Adrenal gland (tissue), 9 donors: ENCODE measurements at regions not wholly inside any gene's neighbourhood (a gene's known extent, or its start where the extent isn't known, plus 50 kb on each side); places are given as distances from the start of the nearest gene placed in this dataset.

Experiments used
- DNase-seq, 7 donors: peaks; one replicate each; pipeline ENCODE4 v3.0.0-alpha.2; 2019 to 2020
- H3K27ac ChIP-seq, 5 donors: fragments of 200-600 bp; sonication (generic) in 4 of 5; 1 replicate in 3 of 5; 2 replicates in 2 of 5; pipeline versions ENCODE4 v1.5.1 to v1.8.0; 2016 to 2020; ENCODE audit warnings: mild to moderate bottlenecking in 1 of 5
- H3K27me3 ChIP-seq: fragments of 200-600 bp; 2 replicates; pipeline ENCODE4 v1.8.0; 2021
- H3K36me3 ChIP-seq, 2 donors: fragments of 200-600 bp; replicated peaks in 1 of 2; 1 replicate in 1 of 2; 2 replicates in 1 of 2; pipeline versions ENCODE4 v1.5.1 to v1.8.0; 2018 to 2022
- H3K4me1 ChIP-seq, 2 donors: fragments of 200-600 bp; replicated peaks in 1 of 2; 1 replicate in 1 of 2; 2 replicates in 1 of 2; pipeline versions ENCODE4 v1.5.1 to v1.8.0; 2018 to 2021
- H3K4me3 ChIP-seq, 4 donors: fragments of 200-600 bp; sonication (generic) in 3 of 4; one replicate each; pipeline ENCODE4 v1.5.1; 2016 to 2018
- H3K9me3 ChIP-seq, 3 donors: fragments of 200-600 bp; sonication (generic) in 1 of 3; replicated peaks in 1 of 3; 1 replicate in 2 of 3; 2 replicates in 1 of 3; pipeline versions ENCODE4 v1.5.1 to v1.8.0; 2016 to 2021
- CTCF ChIP-seq, 6 experiments: fragments of 450-650 bp in 4 of 6; fragments of 200-600 bp in 2 of 6; sonication (generic) in 1 of 6; IDR thresholded peaks; 1 replicate in 5 of 6; 2 replicates in 1 of 6; pipeline versions ENCODE4 v1.5.1 to v1.8.0; 2016 to 2021; ENCODE audit warnings: antibody characterized with exemption in 6 of 6, mild to moderate bottlenecking in 2 of 6, moderate library complexity in 1 of 6
- POLR2A ChIP-seq, 2 donors: fragments of 450-650 bp; IDR thresholded peaks; one replicate each; pipeline ENCODE4 v1.6.1; 2017; ENCODE audit warnings: antibody characterized with exemption in 2 of 2, mild to moderate bottlenecking in 2 of 2, moderate library complexity in 1 of 2
- WGBS, 4 donors: extraction: QIAGEN DNeasy Blood & Tissue Kit in 2 of 4; methylation state at CpG; one replicate each; pipeline versions ENCODE4 v1.1.5 to v1.1.7; 2013 to 2017; 5-methylcytosine and 5-hydroxymethylcytosine counted together
- intact Hi-C, 2 donors: fragments of 100-400 bp; cut with DNase I; formaldehyde crosslinking; loops; one replicate each; pipeline versions ENCODE4 v1.14.1 to v1.15.0; 2022 to 2023
- donor health status: healthy with polysubstance abuse.
- donor health status: Bipolar disorder and iron deficiency.
- donor health status: DM: yes; HTN: yes; CAD: no.
- donor health status: DM: no; HTN: no; CAD: no.
- donor health status: DM: no; HTN: no; CAD: no.

- intact Hi-C loops, result no loop called here
- 63 to 67% (median 66%) methylated on average over 1 of the region's 1 CpG for WGBS, 4 donors
Measured at GRCh38 chr1:232276651-232277050, 353.3 kb downstream of the SIPA1L2 start.

DNA sequence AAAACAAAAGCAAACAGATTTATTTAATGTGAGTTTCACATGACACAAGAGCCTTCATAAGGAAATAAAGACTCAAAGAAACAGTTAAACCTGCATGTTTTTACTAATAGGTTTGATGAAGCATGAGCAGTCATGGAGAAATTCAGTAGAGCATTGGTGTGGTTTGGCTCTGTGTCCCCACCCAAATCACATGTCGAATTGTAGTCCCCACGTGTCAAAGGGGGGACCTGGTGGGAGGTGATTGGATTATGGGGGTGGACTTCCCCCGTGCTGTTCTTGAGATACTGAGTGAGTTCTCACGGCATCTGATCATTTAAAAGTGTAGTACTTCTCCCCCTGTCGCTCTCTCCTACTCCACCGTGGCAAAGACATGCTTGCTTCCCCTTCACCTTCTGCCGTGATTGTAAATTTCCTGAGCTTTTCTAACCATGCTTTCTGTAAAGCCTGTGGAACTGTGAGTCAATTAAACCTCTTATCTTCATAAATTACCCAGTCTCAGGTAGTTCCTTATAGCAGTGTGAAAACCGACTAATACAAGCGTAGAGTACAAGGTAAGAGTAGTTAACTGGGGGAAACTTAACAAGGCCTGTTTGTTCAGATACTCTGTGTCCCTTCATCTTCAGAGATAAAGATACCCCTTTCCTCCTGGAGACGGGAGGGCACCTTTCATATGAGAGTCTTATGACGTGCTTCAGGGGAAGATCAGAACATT lies 354.8 kb downstream of the SIPA1L2 start:
- H3K36me3 ChIP-seq, result no peaks in the 10 kb centered on the region
- TF ChIP-seq CTCF (IDR thresholded peaks at IDR 0.05) (no peak), POLR2A (IDR thresholded peaks at IDR 0.05) (no peak)
- H3K4me1 ChIP-seq, result no peaks in the 10 kb centered on the region
- intact Hi-C loops, result no loop called here
- no peaks in the 10 kb centered on the region for H3K27me3 ChIP-seq
- H3K27ac ChIP-seq, result no peak overlapping the region
- no peak for DNase-seq
- H3K9me3 ChIP-seq, result no peaks in the 10 kb centered on the region
- no peak overlapping the region for H3K4me3 ChIP-seq
- WGBS, 4 donors, result 85 to 93% (median 87%) methylated on average over 11 of the region's 11 CpGs

More at GRCh38 chr1:232276651-232277050, 353.3 kb downstream of the SIPA1L2 start:
- Histone ChIP-seq H3K4me3 (no peak overlapping the region), H3K27ac (no peak overlapping the region), H3K9me3 (no peaks in the 10 kb centered on the region), H3K27me3 (no peaks in the 10 kb centered on the region), H3K36me3 (no peaks in the 10 kb centered on the region), H3K4me1 (no peaks in the 10 kb centered on the region)
- no peak for TF ChIP-seq CTCF (IDR thresholded peaks at IDR 0.05)
- DNase-seq, result no peak

DNA sequence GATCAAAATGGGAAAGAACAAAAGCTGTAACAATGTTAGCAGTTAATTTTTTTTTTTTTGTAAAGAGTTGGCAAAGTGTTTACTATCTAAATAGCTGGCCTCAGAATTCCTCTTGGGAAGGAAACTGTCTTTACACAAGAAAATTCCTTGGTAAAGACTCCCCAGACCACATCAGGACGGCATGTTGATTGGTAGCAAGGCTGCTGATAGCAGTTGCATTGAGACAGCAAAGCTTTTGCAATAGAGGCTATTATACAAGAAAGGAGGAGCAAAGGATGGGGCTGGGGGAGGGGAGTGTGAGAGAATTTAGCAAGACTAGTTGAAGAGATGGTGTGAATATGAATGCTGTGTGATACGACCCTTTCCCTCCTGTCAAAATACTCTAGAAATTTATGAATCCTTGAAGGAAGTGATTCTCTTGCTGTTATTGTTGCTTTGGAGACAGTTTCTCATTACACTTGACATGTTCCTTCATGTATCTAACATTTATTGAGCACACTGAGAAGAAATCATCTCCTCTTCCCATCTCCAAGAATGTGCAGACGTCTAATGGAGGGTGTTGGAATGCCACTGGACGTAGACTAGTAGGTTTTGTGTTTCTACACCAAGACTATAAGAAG lies 355.6 kb downstream of the SIPA1L2 start:
- Histone ChIP-seq H3K9me3 (no peaks in the 10 kb centered on the region), H3K4me1 (no peaks in the 10 kb centered on the region), H3K4me3 (no peak overlapping the region), H3K36me3 (no peaks in the 10 kb centered on the region), H3K27me3 (no peaks in the 10 kb centered on the region), H3K27ac (no peak overlapping the region)
- DNase-seq, result no peak
- intact Hi-C loops, result no loop called here
- TF ChIP-seq POLR2A (IDR thresholded peaks at IDR 0.05) (no peak), CTCF (IDR thresholded peaks at IDR 0.05) (no peak)
- WGBS, 4 donors, result 71 to 90% (median 86%) methylated on average over 4 of the region's 4 CpGs

GRCh38 chr1:232273011-232273410 lies 356.9 kb downstream of the SIPA1L2 start:
- no peak for DNase-seq
- Histone ChIP-seq H3K36me3 (no peaks in the 10 kb centered on the region), H3K27ac (no peak overlapping the region), H3K4me3 (no peak overlapping the region), H3K9me3 (no peaks in the 10 kb centered on the region), H3K4me1 (no peaks in the 10 kb centered on the region), H3K27me3 (no peaks in the 10 kb centered on the region)
- intact Hi-C loops, result no loop called here
- 74 to 84% (median 81%) methylated on average over 4 of the region's 4 CpGs for WGBS, 4 donors
- TF ChIP-seq CTCF (IDR thresholded peaks at IDR 0.05), result no peak
- TF ChIP-seq POLR2A (IDR thresholded peaks at IDR 0.05), result no peak
